Breast epithelium (tissue), 3 donors: ENCODE measurements at regions not wholly inside any gene's neighbourhood (a gene's known extent, or its start where the extent isn't known, plus 50 kb on each side); places are given as distances from the start of the nearest gene placed in this dataset.

Experiments
- CTCF ChIP-seq, 3 donors: fragments of 450-650 bp; IDR thresholded peaks; one replicate each; pipeline ENCODE4 v1.5.1; 2016 to 2017; ENCODE audit warnings: antibody characterized with exemption in 3 of 3, mild to moderate bottlenecking in 3 of 3, moderate library complexity in 3 of 3
- POLR2A ChIP-seq: fragments of 450-650 bp; IDR thresholded peaks from one replicate; pipeline ENCODE4 v1.6.1; 2016; ENCODE audit warnings: antibody characterized with exemption, mild to moderate bottlenecking, moderate library complexity
- POLR2AphosphoS5 ChIP-seq, 3 donors: sonication (generic); formaldehyde crosslinking; IDR thresholded peaks; one replicate each; pipeline ENCODE4 v1.6.1; 2017; ENCODE audit warnings: antibody characterized with exemption in 3 of 3

- TF ChIP-seq POLR2A: no peak
- no peak for TF ChIP-seq CTCF (IDR thresholded peaks at IDR 0.05)
- TF ChIP-seq POLR2AphosphoS5 (IDR thresholded peaks at IDR 0.05): no peak
Measured at GRCh38 chr6:27161603-27161945, 85.9 kb upstream of the PRSS16 start.
